Activated CD8-positive, alpha-beta memory T cell treated with anti-CD3 and anti-CD28 coated beads for 1 hour (primary cell): ENCODE measurements at regions not wholly inside any gene's neighbourhood (a gene's known extent, or its start where the extent isn't known, plus 50 kb on each side); places are given as distances from the start of the nearest gene placed in this dataset.

ENCODE experiments used
- DNase-seq, 2 donors: peaks; one replicate each; pipeline ENCODE4 v3.0.0-alpha.2; 2020; ENCODE audit warnings: low read depth in 1 of 2; ENCODE audit errors: extremely low read depth in 1 of 2

- DNase-seq = no peak
These were observed 1158.6 kb downstream of the CDH12 start for GRCh38 chr5:21694567-21694966.

- DNase-seq = no peak
These were observed 1159.6 kb downstream of the CDH12 start for GRCh38 chr5:21693591-21693990.

GRCh38 chr5:21689587-21689986 is 1163.6 kb downstream of the CDH12 start:
- DNase-seq = no peak

GRCh38 chr5:21688655-21689054 is 1164.5 kb downstream of the CDH12 start:
- no peak for DNase-seq

GRCh38 chr5:21687621-21688020 is 1165.5 kb downstream of the CDH12 start:
- DNase-seq = no peak

- no peak for DNase-seq
These were observed 1166.4 kb downstream of the CDH12 start for GRCh38 chr5:21686706-21687105.

GRCh38 chr5:21685522-21685921 is 1167.6 kb downstream of the CDH12 start:
- no peak for DNase-seq

- DNase-seq = no peak
These were observed 1168.2 kb downstream of the CDH12 start for GRCh38 chr5:21684992-21685391.

- DNase-seq = no peak
These were observed 1171.2 kb downstream of the CDH12 start for GRCh38 chr5:21681911-21682310.

GRCh38 chr5:21680641-21681040 is 1172.5 kb downstream of the CDH12 start:
- DNase-seq = no peak

- no peak for DNase-seq
These were observed 1172.9 kb downstream of the CDH12 start for GRCh38 chr5:21680196-21680595.

GRCh38 chr5:21678526-21678925 is 1174.6 kb downstream of the CDH12 start:
- DNase-seq = no peak

- no peak for DNase-seq
These were observed 1180.2 kb downstream of the CDH12 start for GRCh38 chr5:21672911-21673310.

GRCh38 chr5:21672360-21672759 is 1180.8 kb downstream of the CDH12 start:
- no peak for DNase-seq

- no peak for DNase-seq
These were observed 1187.6 kb downstream of the CDH12 start for GRCh38 chr5:21665524-21665923.

GRCh38 chr5:21663082-21663481 is 1190.1 kb downstream of the CDH12 start:
- no peak for DNase-seq

- DNase-seq = no peak
These were observed 1192.0 kb downstream of the CDH12 start for GRCh38 chr5:21661184-21661583.

- no peak for DNase-seq
These were observed 1198.6 kb downstream of the CDH12 start for GRCh38 chr5:21654556-21654955.

GRCh38 chr5:21649969-21650368 is 1203.2 kb downstream of the CDH12 start:
- no peak for DNase-seq

- no peak for DNase-seq
These were observed 1206.7 kb downstream of the CDH12 start for GRCh38 chr5:21646469-21646868.

- DNase-seq = no peak
These were observed 1209.1 kb downstream of the CDH12 start for GRCh38 chr5:21644032-21644431.

GRCh38 chr5:21642312-21642711 is 1210.8 kb downstream of the CDH12 start:
- DNase-seq = no peak

GRCh38 chr5:21623831-21624230 is 1229.3 kb downstream of the CDH12 start:
- no peak for DNase-seq
